Sigmoid colon (tissue), 3 donors: ENCODE measurements at regions not wholly inside any gene's neighbourhood (a gene's known extent, or its start where the extent isn't known, plus 50 kb on each side); places are given as distances from the start of the nearest gene placed in this dataset.

Source experiments
- POLR2A ChIP-seq, 2 donors: fragments of 450-650 bp; IDR thresholded peaks; one replicate each; pipeline ENCODE4 v1.6.1; 2016; ENCODE audit warnings: antibody characterized with exemption in 2 of 2, mild to moderate bottlenecking in 2 of 2, moderate library complexity in 2 of 2
- TF ChIP-seq, protein P1 (sequence below), 4 experiments: fragments of 450-650 bp in 3 of 4; fragments of 200-600 bp in 1 of 4; IDR thresholded peaks; one replicate each; pipeline ENCODE4 v1.5.1; 2016 to 2019; ENCODE audit warnings: antibody characterized with exemption in 4 of 4, mild to moderate bottlenecking in 3 of 4, moderate library complexity in 2 of 4

GRCh38 chr20:6697228-6697972 is 70.1 kb upstream of the BMP2 start:
- TF ChIP-seq POLR2A (IDR thresholded peaks at IDR 0.05) = no peak
- TF ChIP-seq, protein P1, sequence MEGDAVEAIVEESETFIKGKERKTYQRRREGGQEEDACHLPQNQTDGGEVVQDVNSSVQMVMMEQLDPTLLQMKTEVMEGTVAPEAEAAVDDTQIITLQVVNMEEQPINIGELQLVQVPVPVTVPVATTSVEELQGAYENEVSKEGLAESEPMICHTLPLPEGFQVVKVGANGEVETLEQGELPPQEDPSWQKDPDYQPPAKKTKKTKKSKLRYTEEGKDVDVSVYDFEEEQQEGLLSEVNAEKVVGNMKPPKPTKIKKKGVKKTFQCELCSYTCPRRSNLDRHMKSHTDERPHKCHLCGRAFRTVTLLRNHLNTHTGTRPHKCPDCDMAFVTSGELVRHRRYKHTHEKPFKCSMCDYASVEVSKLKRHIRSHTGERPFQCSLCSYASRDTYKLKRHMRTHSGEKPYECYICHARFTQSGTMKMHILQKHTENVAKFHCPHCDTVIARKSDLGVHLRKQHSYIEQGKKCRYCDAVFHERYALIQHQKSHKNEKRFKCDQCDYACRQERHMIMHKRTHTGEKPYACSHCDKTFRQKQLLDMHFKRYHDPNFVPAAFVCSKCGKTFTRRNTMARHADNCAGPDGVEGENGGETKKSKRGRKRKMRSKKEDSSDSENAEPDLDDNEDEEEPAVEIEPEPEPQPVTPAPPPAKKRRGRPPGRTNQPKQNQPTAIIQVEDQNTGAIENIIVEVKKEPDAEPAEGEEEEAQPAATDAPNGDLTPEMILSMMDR (IDR thresholded peaks at IDR 0.05) = no peak
